Astrocyte (in vitro differentiated cells and primary cell): ENCODE measurements at regions not wholly inside any gene's neighbourhood (a gene's known extent, or its start where the extent isn't known, plus 50 kb on each side); places are given as distances from the start of the nearest gene placed in this dataset.

Experiments used
- CTCF ChIP-seq: IDR thresholded peaks from 2 replicates; pipeline ENCODE4 v1.5.1; 2011; ENCODE audit warnings: low read depth, mild to moderate bottlenecking, inconsistent platforms, low read length, moderate library complexity; ENCODE audit not compliant: insufficient read depth
- EZH2 ChIP-seq: IDR thresholded peaks from 2 replicates; pipeline ENCODE4 v1.6.1; 2012; ENCODE audit warnings: mild to moderate bottlenecking, low read length, inconsistent platforms; ENCODE audit not compliant: insufficient read depth

- no peak for TF ChIP-seq CTCF
- no peak for TF ChIP-seq EZH2
Observed at GRCh38 chr6:67886036-67886707, 748.9 kb upstream of the ADGRB3 start.
